ENCODE measurements at regions not wholly inside any gene's neighbourhood (a gene's known extent, or its start where the extent isn't known, plus 50 kb on each side); places are given as distances from the start of the nearest gene placed in this dataset.
"Not testable (repeated sequence)": the region's sequence is repeated elsewhere in the genome, so short reads cannot be mapped to it uniquely, and the experiment has no call there.

DNA sequence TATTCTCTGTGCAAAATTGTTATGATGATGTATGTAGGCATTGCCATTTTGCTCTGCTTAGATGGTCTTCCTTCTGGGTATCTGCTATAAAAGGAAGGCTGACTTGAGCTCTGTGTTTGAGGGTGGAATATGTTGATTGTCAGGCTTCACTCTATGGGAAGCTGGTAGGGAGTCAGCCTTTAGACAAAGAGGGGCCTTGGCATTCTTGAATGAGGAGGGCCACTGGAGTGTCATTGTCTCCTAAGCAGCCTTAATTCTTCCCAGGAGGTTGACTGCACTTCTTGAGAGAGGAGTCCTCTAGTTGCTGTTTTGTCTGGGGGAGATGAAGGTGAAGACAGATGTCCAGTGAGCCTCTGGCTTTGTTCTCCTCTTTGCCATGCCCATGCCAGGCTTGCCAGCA is 266.8 kb downstream of the KCNRG start:
- DNase-seq = no peak

GRCh38 chr13:50283017-50283416 is 267.8 kb downstream of the KCNRG start:
- DNase-seq = no peak

DNA sequence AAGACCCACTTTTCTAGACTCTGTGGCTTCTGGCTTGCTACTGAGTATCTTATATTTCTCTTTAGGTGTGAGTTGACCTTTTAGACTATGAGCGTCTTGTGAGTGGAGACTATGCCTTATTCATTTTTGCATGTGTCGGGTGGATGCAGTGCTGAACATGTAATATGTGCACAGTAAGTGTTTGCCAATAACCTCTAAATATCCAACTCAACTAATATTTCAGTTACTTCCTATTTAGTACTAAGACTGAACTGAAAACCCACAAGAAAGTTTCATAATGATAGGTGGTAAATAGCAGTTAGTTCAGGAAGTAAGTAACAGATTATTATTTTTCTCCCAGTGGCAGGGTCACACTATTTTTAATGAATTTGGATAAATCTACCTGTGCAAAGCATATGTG is 269.3 kb downstream of the KCNRG start:
- DNase-seq = no peak

- DNase-seq = no peak
Measured at GRCh38 chr13:50285283-50285682, 270.0 kb downstream of the KCNRG start.

- DNase-seq = no peak
Measured at GRCh38 chr13:50286324-50286723, 271.1 kb downstream of the KCNRG start.

- no peak for DNase-seq
Measured at GRCh38 chr13:50290186-50290585, 274.9 kb downstream of the KCNRG start.

DNA sequence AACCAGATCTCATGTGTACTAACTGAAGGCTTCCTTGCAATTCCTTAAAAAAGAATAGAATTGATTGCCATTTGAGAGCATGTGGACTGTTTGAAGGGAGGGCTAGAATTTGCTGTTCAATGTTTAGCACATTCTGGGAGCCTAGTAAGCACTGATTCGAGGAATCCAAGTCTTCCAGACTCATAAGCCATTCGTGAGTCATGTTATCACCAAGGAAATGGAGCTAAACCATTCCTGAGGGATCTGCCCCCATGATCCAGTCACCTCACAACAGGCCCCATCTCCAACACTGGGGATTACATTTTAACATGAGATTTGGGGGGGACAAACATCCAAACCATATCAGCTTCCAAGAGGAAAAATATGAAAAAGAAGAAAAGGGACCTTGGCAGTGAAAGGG is 276.4 kb downstream of the KCNRG start:
- DNase-seq = no peak

DNA sequence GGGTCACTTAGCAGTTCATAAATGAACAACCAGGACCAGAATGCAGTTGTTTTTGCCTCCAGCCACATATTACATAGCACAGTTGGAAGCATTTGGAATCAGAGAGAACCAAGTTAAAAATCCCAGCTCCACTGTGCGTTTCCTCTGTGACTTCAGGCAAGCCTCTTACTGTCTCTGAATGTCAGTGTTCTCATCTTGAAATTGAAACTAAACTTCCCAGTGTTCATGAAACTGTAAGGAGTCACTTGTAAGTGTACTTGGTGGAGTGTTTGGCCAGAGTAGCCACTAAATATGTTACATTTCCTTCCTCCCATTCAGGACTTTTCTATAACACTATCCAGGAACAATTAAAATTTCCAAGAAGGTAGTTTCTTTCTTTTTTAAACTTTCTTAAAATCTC is 276.8 kb downstream of the KCNRG start:
- no peak for DNase-seq

GRCh38 chr13:50294425-50294824 is 279.2 kb downstream of the KCNRG start:
- DNase-seq = not testable (repeated sequence)

DNA sequence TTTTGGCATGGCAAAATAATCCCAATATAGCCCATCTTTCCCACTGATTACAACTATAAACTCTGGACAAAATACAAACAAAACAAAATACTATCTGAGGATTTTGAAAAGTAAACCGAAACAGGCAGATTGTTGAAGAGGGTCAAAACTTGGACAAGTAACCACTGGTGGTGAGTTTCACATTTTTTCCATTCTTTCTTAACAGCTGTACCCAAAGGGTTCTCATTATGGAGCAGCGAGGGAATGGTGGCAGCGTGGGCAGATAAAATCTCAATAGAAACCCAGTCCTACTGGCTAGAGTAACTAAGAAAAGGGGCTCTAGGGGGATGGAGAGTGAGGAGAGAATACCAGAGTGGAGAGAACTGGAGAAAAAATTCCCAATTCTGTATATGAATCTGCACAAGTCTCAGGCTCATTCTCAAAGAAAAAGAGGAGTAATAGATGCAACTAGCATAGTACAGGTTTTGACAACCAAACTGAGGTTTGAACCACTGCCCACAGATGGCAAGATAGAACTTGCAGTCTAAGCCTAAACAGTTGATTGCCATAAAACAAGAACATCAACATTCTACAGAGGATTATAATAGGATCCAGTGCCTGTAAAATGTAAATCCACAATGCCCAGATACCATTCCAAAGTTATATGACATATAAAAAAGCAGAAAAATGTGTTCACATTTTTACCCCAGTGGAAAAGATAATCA is 284.5 kb downstream of the KCNRG start:
- DNase-seq = no peak

- DNase-seq = no peak
Measured at GRCh38 chr13:50303963-50304721, 288.9 kb downstream of the KCNRG start.

GRCh38 chr13:50306156-50306555 is 290.9 kb downstream of the KCNRG start:
- DNase-seq = no peak

GRCh38 chr13:50309318-50309717 is 294.1 kb downstream of the KCNRG start:
- DNase-seq = no peak

DNA sequence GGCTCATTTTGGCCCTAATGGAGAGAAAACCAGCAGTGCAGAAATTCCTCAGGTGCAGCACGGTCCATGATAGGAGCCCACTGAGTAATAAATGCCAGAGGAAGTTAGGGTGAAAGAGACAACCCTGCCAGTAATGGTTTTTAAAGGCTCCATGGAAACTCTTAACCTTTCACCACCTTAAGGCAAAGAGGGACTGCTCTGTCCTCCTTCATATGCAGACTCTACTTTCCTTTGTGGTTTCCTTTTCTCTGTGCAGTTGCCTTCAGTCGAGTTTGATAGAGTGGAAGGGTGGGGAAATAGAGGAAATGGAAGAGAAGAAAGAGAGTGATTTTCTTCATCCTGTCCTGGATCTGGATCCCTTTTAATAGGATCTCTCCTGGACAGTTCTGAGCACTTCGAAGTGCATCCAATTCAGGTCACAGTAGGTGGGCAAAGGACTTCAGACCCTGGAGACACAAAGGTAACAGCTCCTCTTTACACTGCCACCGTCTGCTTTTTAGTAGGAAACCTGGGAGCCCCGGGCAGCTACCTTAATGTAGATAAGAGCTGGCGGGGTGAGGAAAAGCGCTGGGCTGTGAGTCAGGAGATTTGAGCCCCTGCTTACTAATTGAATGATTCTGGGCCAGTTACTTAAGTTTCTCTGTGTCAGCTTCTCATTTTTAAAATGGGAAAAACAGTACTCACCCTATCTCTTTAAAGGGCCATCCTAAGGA is 294.8 kb downstream of the KCNRG start:
- DNase-seq = no peak

DNA sequence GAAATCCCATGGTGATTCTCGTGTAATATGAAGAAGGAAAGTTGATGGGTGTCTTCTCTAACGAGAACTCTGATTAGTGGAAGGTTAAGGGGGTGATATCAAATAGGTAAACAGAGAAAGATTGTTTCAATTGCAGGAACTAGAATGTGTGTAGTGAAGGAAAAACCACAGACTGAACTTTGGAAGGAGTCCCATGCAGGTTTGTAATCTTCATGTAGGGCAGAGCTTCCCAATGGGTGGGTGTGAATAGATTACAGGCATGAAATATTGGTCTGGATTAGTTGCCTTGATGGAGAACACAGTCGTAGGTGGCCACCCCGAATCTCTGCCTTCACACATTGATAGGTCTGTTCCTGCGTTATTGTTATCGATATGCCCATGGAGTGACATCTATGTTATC is 295.5 kb downstream of the KCNRG start:
- DNase-seq = no peak

DNA sequence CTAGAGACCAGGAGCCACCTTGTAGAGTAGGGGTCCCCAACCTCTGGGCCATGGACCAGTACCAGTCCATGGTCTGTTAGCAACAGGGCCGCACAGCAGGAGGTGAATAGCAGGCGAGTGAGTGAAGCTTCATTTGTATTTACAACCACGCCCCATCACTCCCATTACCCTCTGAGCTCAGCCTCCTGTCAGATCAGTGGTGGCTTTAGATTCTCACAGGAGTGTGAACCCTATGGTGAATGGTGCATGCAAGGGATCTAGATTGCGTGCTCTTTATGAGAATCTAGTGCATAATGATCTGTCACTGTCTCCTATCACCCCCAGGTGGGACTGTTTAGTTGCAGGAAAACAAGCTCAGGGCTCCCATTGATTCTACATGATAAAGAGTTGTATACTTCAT is 303.6 kb downstream of the KCNRG start:
- no peak for DNase-seq

- no peak for DNase-seq
Measured at GRCh38 chr13:50319635-50320255, 304.5 kb downstream of the KCNRG start.

DNA sequence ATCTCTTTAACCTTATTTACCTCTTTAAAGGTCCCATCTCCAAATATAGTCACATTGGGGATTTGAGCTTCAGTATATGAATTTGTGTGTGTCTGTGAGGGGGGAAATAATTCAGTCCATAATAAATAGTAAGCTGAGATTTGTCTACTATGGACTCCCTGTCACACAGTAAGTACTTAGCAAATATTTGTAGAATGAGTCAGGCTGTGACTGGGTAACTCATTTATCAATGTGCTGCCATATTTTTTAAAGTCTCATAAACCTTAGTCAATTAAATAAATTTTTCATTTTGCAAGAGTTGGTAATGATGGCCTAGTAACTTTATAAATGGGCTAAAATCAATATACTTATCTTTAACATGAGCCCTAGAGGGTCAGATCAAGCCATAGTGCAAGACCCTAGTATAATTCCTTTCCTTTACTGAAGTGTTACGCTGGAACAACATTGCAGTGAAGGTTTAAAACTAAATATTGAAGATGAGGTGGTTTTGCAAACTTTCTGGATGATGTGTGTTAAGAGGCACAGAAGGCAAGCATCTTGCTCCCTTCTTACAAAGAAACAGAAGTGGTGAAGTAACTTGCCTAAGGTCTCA is 305.1 kb downstream of the KCNRG start:
- no peak for DNase-seq

GRCh38 chr13:50322006-50322405 is 306.8 kb downstream of the KCNRG start:
- DNase-seq = no peak

- DNase-seq = no peak
Measured at GRCh38 chr13:50323440-50324065, 308.3 kb downstream of the KCNRG start.

- DNase-seq = no peak
Measured at GRCh38 chr13:50326271-50326670, 311.0 kb downstream of the KCNRG start.

- no peak for DNase-seq
Measured at GRCh38 chr13:50326811-50327210, 311.6 kb downstream of the KCNRG start.

Measured in islet precursor cell (in vitro differentiated cells).